Activated naive CD8-positive, alpha-beta T cell (primary cell): ENCODE measurements at regions not wholly inside any gene's neighbourhood (a gene's known extent, or its start where the extent isn't known, plus 50 kb on each side); places are given as distances from the start of the nearest gene placed in this dataset.

Source experiments
- H3K27ac Mint-ChIP-seq: one replicate; pipeline ENCODE4 v1.8.0; 2021; ENCODE audit warnings: mixed read lengths
- H3K27me3 Mint-ChIP-seq: one replicate; pipeline ENCODE4 v1.8.0; 2021; ENCODE audit warnings: mixed read lengths
- H3K36me3 Mint-ChIP-seq: one replicate; pipeline ENCODE4 v1.8.0; 2021; ENCODE audit warnings: mixed read lengths
- H3K4me1 Mint-ChIP-seq: one replicate; pipeline ENCODE4 v1.8.0; 2021; ENCODE audit warnings: low read depth, mixed read lengths
- H3K4me3 Mint-ChIP-seq: one replicate; pipeline ENCODE4 v1.8.0; 2021; ENCODE audit warnings: mild to moderate bottlenecking, mixed read lengths
- H3K9me3 Mint-ChIP-seq: one replicate; pipeline ENCODE4 v1.8.0; 2021; ENCODE audit warnings: low read depth, mixed read lengths

GRCh38 chr9:16950051-16950450, 79.6 kb upstream of the BNC2 start:
- Mint-ChIP-seq H3K27ac (no peak overlapping the region), H3K4me1 (no peaks in the 10 kb centered on the region), H3K36me3 (no peaks in the 10 kb centered on the region), H3K4me3 (no peak overlapping the region), H3K27me3 (no peaks in the 10 kb centered on the region), H3K9me3 (no peaks in the 10 kb centered on the region)

- H3K9me3 Mint-ChIP-seq, result peaks cover 4% of the 10 kb centered on the region
- no peaks in the 10 kb centered on the region for H3K4me1 Mint-ChIP-seq
- H3K36me3 Mint-ChIP-seq, result no peaks in the 10 kb centered on the region
- no peak overlapping the region for H3K4me3 Mint-ChIP-seq
- no peaks in the 10 kb centered on the region for H3K27me3 Mint-ChIP-seq
- H3K27ac Mint-ChIP-seq, result no peak overlapping the region
These were observed 60.1 kb upstream of the BNC2 start for GRCh38 chr9:16930578-16930977.

DNA sequence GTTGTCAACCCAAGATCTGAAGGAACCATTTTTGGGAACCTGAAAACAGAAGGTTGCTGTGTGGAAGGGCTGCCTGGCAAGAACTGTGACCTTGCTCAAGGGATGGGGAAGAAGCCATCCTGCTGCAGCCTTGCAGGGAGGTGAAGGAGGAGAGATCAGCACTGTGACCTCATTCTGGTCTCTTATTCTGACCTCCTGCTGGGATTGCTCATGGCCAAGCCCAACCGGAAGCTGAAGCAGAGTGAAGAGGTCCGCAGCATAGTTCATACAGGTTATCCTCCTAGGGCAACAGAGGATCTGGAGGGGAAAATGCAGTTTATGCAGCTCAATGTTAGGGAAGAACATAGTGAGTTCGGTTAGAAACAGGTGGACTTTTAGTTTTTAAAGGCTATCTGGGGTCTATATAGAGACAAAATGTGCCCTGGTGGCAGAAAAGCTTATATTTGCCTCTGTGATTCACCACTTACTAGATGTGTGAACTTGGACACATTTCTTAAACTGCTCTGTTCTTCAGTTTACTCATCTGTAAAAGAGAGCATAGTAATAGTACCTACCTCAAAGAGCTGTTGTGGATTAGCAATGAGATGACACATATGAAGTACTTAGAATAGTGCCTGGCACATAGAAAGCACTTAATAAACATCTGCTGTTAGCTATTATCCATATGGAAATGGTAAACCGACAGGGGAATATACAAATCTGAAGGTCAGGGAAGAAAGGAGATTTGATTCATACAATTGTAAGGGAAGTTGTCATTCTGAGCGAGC, 57.9 kb upstream of the BNC2 start:
- no peak overlapping the region for H3K27ac Mint-ChIP-seq
- H3K4me3 Mint-ChIP-seq, result no peak overlapping the region
- no peaks in the 10 kb centered on the region for H3K36me3 Mint-ChIP-seq
- H3K4me1 Mint-ChIP-seq, result no peaks in the 10 kb centered on the region
- no peaks in the 10 kb centered on the region for H3K9me3 Mint-ChIP-seq
- H3K27me3 Mint-ChIP-seq, result no peaks in the 10 kb centered on the region

DNA sequence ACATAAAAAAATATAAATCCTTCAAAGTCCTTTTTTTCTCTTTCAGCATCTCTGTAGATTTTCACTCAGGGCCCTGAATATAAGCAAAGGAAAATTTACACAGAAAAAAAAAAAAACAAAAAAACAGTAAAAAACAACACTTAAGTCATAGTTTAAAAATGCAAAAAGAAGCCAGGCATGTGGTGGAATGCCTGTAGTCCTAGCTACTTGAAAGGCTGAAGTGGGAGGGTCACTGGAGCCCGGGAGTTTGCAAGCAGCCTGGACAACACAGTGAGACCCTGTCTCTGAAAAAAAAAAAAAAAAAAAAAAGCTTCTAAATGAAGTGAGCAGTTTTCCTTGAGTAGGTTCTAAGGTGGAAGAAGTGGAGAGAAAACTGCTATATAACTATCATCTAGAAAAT, 55.0 kb upstream of the BNC2 start:
- Mint-ChIP-seq H3K27me3 (no peaks in the 10 kb centered on the region), H3K36me3 (no peaks in the 10 kb centered on the region), H3K9me3 (no peaks in the 10 kb centered on the region), H3K27ac (no peak overlapping the region), H3K4me1 (no peaks in the 10 kb centered on the region), H3K4me3 (no peak overlapping the region)

GRCh38 chr9:16924311-16924915, 53.9 kb upstream of the BNC2 start:
- Mint-ChIP-seq H3K36me3 (no peaks in the 10 kb centered on the region), H3K4me1 (no peaks in the 10 kb centered on the region), H3K4me3 (no peak overlapping the region), H3K27me3 (no peaks in the 10 kb centered on the region), H3K9me3 (no peaks in the 10 kb centered on the region), H3K27ac (no peak overlapping the region)

- Mint-ChIP-seq H3K36me3 (no peaks in the 10 kb centered on the region), H3K4me1 (no peaks in the 10 kb centered on the region), H3K9me3 (no peaks in the 10 kb centered on the region), H3K27me3 (no peaks in the 10 kb centered on the region), H3K27ac (no peak overlapping the region), H3K4me3 (no peak overlapping the region)
These were observed 51.4 kb upstream of the BNC2 start for GRCh38 chr9:16921855-16922254.
